ENCODE measurements at regions not wholly inside any gene's neighbourhood (a gene's known extent, or its start where the extent isn't known, plus 50 kb on each side); places are given as distances from the start of the nearest gene placed in this dataset.
A peak's percentile ranks its signal among the peaks of the same experiment; 100 is the strongest.

- peak; percentile 79 for DNase-seq
- H3K4me3 ChIP-seq (ENCODE audit: low read length), result no peak overlapping the region
- 12% methylated on average over 2 of the region's 8 CpGs for WGBS (ENCODE audit: insufficient coverage)
- peaks cover 15% of the 10 kb centered on the region for H3K4me1 ChIP-seq (ENCODE audit: control insufficient read depth, insufficient read depth, low read length)
- H3K9me3 ChIP-seq (replicated peaks; ENCODE audit: control insufficient read depth, low read depth, low read length), result no peaks in the 10 kb centered on the region
- no peaks in the 10 kb centered on the region for H3K27me3 ChIP-seq (ENCODE audit: control insufficient read depth, insufficient read depth, low read length)
- H3K27ac ChIP-seq (ENCODE audit: low read length), result peak overlapping the region; percentile 65
- H3K36me3 ChIP-seq (ENCODE audit: control insufficient read depth, insufficient read depth, low read length), result no peaks in the 10 kb centered on the region
Observed at GRCh38 chr3:187836823-187837770, 91.8 kb upstream of the BCL6 start.

- Histone ChIP-seq H3K4me3 (ENCODE audit: low read length) (no peak overlapping the region), H3K27ac (ENCODE audit: low read length) (no peak overlapping the region), H3K27me3 (ENCODE audit: control insufficient read depth, insufficient read depth, low read length) (no peaks in the 10 kb centered on the region), H3K36me3 (ENCODE audit: control insufficient read depth, insufficient read depth, low read length) (no peaks in the 10 kb centered on the region), H3K4me1 (ENCODE audit: control insufficient read depth, insufficient read depth, low read length) (peaks cover 15% of the 10 kb centered on the region), H3K9me3 (replicated peaks; ENCODE audit: control insufficient read depth, low read depth, low read length) (no peaks in the 10 kb centered on the region)
- 80% methylated on average over 2 of the region's 5 CpGs for WGBS (ENCODE audit: insufficient coverage)
- no peak for DNase-seq
Observed at GRCh38 chr3:187838016-187838540, 92.8 kb upstream of the BCL6 start.

DNA sequence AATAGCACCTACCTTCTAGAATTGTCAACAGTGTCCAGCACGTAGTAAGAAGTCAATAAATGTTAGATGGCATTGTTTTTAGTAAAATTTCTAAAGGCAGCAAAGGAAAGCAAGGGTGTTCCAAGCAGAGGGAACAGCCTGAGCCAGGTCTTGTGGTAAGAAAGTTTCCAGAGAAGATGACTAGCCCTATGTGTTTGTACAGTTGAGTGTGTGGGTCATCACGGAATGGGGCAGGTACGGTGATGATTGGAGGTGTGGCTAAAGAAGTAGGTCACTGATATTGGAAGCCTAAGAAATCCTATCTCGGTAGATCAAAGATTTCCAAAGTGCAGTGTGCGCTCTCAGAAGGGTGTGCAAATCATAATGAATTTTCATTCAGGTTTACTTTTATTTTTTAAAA lies 94.2 kb upstream of the BCL6 start:
- 83% methylated on average over 2 of the region's 5 CpGs for WGBS (ENCODE audit: insufficient coverage)
- peaks cover 15% of the 10 kb centered on the region for H3K4me1 ChIP-seq (ENCODE audit: control insufficient read depth, insufficient read depth, low read length)
- no peaks in the 10 kb centered on the region for H3K36me3 ChIP-seq (ENCODE audit: control insufficient read depth, insufficient read depth, low read length)
- H3K27me3 ChIP-seq (ENCODE audit: control insufficient read depth, insufficient read depth, low read length), result no peaks in the 10 kb centered on the region
- H3K4me3 ChIP-seq (ENCODE audit: low read length), result no peak overlapping the region
- no peak overlapping the region for H3K27ac ChIP-seq (ENCODE audit: low read length)
- H3K9me3 ChIP-seq (replicated peaks; ENCODE audit: control insufficient read depth, low read depth, low read length), result no peaks in the 10 kb centered on the region
- DNase-seq, result no peak

- H3K4me1 ChIP-seq (ENCODE audit: control insufficient read depth, insufficient read depth, low read length), result peaks cover 15% of the 10 kb centered on the region
- H3K27me3 ChIP-seq (ENCODE audit: control insufficient read depth, insufficient read depth, low read length), result no peaks in the 10 kb centered on the region
- H3K9me3 ChIP-seq (replicated peaks; ENCODE audit: control insufficient read depth, low read depth, low read length), result no peaks in the 10 kb centered on the region
- H3K4me3 ChIP-seq (ENCODE audit: low read length), result no peak overlapping the region
- no peak for DNase-seq
- H3K36me3 ChIP-seq (ENCODE audit: control insufficient read depth, insufficient read depth, low read length), result no peaks in the 10 kb centered on the region
- no CpG with 5 or more reads among the region's 2 CpGs for WGBS (ENCODE audit: insufficient coverage)
- H3K27ac ChIP-seq (ENCODE audit: low read length), result no peak overlapping the region
Observed at GRCh38 chr3:187840856-187841255, 95.6 kb upstream of the BCL6 start.

DNA sequence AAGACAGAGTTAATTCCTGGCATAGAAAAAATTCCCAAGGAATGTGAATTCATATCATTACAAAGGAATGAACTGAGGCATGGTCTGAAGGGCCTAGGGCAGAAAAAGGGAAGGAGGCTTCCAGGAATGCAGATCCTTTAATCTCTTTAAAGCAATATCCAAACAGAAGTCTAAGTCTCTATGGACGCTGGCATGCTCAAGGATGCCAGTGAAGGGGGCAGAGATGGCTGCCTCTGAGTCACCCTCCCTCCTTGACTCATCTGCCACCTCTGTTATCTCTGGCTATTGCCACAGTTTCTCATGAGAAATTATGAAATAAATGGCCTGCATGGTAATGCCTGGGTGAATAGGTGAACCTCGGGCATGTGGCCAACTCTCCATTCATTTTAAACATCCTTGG lies 96.3 kb upstream of the BCL6 start:
- no peak overlapping the region for H3K27ac ChIP-seq (ENCODE audit: low read length)
- H3K36me3 ChIP-seq (ENCODE audit: control insufficient read depth, insufficient read depth, low read length), result no peaks in the 10 kb centered on the region
- DNase-seq, result no peak
- peaks cover 13% of the 10 kb centered on the region for H3K4me1 ChIP-seq (ENCODE audit: control insufficient read depth, insufficient read depth, low read length)
- H3K27me3 ChIP-seq (ENCODE audit: control insufficient read depth, insufficient read depth, low read length), result no peaks in the 10 kb centered on the region
- no CpG with 5 or more reads among the region's 2 CpGs for WGBS (ENCODE audit: insufficient coverage)
- no peaks in the 10 kb centered on the region for H3K9me3 ChIP-seq (replicated peaks; ENCODE audit: control insufficient read depth, low read depth, low read length)
- H3K4me3 ChIP-seq (ENCODE audit: low read length), result no peak overlapping the region

- no CpG with 5 or more reads among the region's 4 CpGs for WGBS (ENCODE audit: insufficient coverage)
- H3K36me3 ChIP-seq (ENCODE audit: control insufficient read depth, insufficient read depth, low read length), result no peaks in the 10 kb centered on the region
- H3K27ac ChIP-seq (ENCODE audit: low read length), result no peak overlapping the region
- no peaks in the 10 kb centered on the region for H3K27me3 ChIP-seq (ENCODE audit: control insufficient read depth, insufficient read depth, low read length)
- H3K9me3 ChIP-seq (replicated peaks; ENCODE audit: control insufficient read depth, low read depth, low read length), result no peaks in the 10 kb centered on the region
- no peaks in the 10 kb centered on the region for H3K4me1 ChIP-seq (ENCODE audit: control insufficient read depth, insufficient read depth, low read length)
- H3K4me3 ChIP-seq (ENCODE audit: low read length), result no peak overlapping the region
- DNase-seq, result no peak
Observed at GRCh38 chr3:187843654-187844053, 98.4 kb upstream of the BCL6 start.

GRCh38 chr3:187844708-187845107 lies 99.4 kb upstream of the BCL6 start:
- no peaks in the 10 kb centered on the region for H3K4me1 ChIP-seq (ENCODE audit: control insufficient read depth, insufficient read depth, low read length)
- DNase-seq, result no peak
- H3K27me3 ChIP-seq (ENCODE audit: control insufficient read depth, insufficient read depth, low read length), result no peaks in the 10 kb centered on the region
- no peaks in the 10 kb centered on the region for H3K36me3 ChIP-seq (ENCODE audit: control insufficient read depth, insufficient read depth, low read length)
- no peak overlapping the region for H3K4me3 ChIP-seq (ENCODE audit: low read length)
- no peak overlapping the region for H3K27ac ChIP-seq (ENCODE audit: low read length)
- 0% methylated on average over 1 of the region's 6 CpGs for WGBS (ENCODE audit: insufficient coverage)
- no peaks in the 10 kb centered on the region for H3K9me3 ChIP-seq (replicated peaks; ENCODE audit: control insufficient read depth, low read depth, low read length)

GRCh38 chr3:187845826-187846225 lies 100.6 kb upstream of the BCL6 start:
- H3K27ac ChIP-seq (ENCODE audit: low read length), result no peak overlapping the region
- H3K27me3 ChIP-seq (ENCODE audit: control insufficient read depth, insufficient read depth, low read length), result no peaks in the 10 kb centered on the region
- no peaks in the 10 kb centered on the region for H3K36me3 ChIP-seq (ENCODE audit: control insufficient read depth, insufficient read depth, low read length)
- 83% methylated on average over 1 of the region's 4 CpGs for WGBS (ENCODE audit: insufficient coverage)
- DNase-seq, result no peak
- H3K4me1 ChIP-seq (ENCODE audit: control insufficient read depth, insufficient read depth, low read length), result no peaks in the 10 kb centered on the region
- H3K9me3 ChIP-seq (replicated peaks; ENCODE audit: control insufficient read depth, low read depth, low read length), result no peaks in the 10 kb centered on the region
- H3K4me3 ChIP-seq (ENCODE audit: low read length), result no peak overlapping the region

DNA sequence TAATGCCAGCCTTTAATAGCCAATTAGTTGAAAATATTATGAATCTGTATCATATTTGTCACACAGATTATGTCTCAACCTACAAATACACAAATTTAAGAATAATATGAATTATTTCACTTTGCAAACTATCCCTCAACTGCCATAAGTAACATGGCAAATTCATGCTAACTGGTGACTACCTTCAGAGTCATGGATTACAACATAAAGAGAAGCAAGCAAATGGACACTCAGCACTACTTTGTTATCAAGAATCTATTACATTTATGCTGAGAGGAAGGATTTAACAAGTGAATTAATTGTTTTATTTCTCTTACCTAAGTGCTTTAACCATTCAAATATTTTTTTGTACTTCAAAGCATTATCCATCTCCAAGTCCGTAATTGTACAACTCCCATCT lies 103.1 kb upstream of the BCL6 start:
- H3K36me3 ChIP-seq (ENCODE audit: control insufficient read depth, insufficient read depth, low read length), result no peaks in the 10 kb centered on the region
- H3K27ac ChIP-seq (ENCODE audit: low read length), result no peak overlapping the region
- peaks cover 5% of the 10 kb centered on the region for H3K9me3 ChIP-seq (replicated peaks; ENCODE audit: control insufficient read depth, low read depth, low read length)
- H3K4me1 ChIP-seq (ENCODE audit: control insufficient read depth, insufficient read depth, low read length), result no peaks in the 10 kb centered on the region
- no peak for DNase-seq
- WGBS (ENCODE audit: insufficient coverage), result 100% methylated on average over 1 of the region's 1 CpG
- H3K4me3 ChIP-seq (ENCODE audit: low read length), result no peak overlapping the region
- H3K27me3 ChIP-seq (ENCODE audit: control insufficient read depth, insufficient read depth, low read length), result no peaks in the 10 kb centered on the region

- Histone ChIP-seq H3K4me1 (ENCODE audit: control insufficient read depth, insufficient read depth, low read length) (no peaks in the 10 kb centered on the region), H3K4me3 (ENCODE audit: low read length) (no peak overlapping the region), H3K27ac (ENCODE audit: low read length) (no peak overlapping the region), H3K36me3 (ENCODE audit: control insufficient read depth, insufficient read depth, low read length) (no peaks in the 10 kb centered on the region), H3K27me3 (ENCODE audit: control insufficient read depth, insufficient read depth, low read length) (no peaks in the 10 kb centered on the region), H3K9me3 (replicated peaks; ENCODE audit: control insufficient read depth, low read depth, low read length) (peaks cover 5% of the 10 kb centered on the region)
- WGBS (ENCODE audit: insufficient coverage), result 67% methylated on average over 2 of the region's 6 CpGs
- no peak for DNase-seq
Observed at GRCh38 chr3:187849016-187849654, 103.9 kb upstream of the BCL6 start.

Data from muscle of leg (tissue), 3 donors.